BJ (cell line): ENCODE measurements at regions not wholly inside any gene's neighbourhood (a gene's known extent, or its start where the extent isn't known, plus 50 kb on each side); places are given as distances from the start of the nearest gene placed in this dataset.

ENCODE experiments used
- CTCF ChIA-PET: fragments of 350-600 bp; formaldehyde crosslinking; extraction: SDS; loops from one replicate; lab custom pipeline; 2021; ENCODE audit warnings: antibody characterized with exemption, inconsistent platforms; lab: Yijun Ruan, JAX
- POLR2A ChIA-PET: fragments of 300-600 bp; sonication (Branson Sonifier 250); formaldehyde crosslinking; extraction: SDS; loops from one replicate; lab custom pipeline; 2021; ENCODE audit warnings: antibody characterized with exemption; lab: Charles Lee
- DNase-seq: peaks from one replicate; pipeline ENCODE4 v3.0.0-alpha.2; 2011; ENCODE audit warnings: low read depth
- H3K27me3 ChIP-seq: 2 replicates; pipeline ENCODE4 v1.6.0; 2011; ENCODE audit warnings: low read length; ENCODE audit not compliant: control insufficient read depth, insufficient read depth
- H3K36me3 ChIP-seq: 2 replicates; pipeline ENCODE4 v1.5.1; 2011; ENCODE audit warnings: low read length; ENCODE audit not compliant: control insufficient read depth, insufficient read depth
- H3K4me3 ChIP-seq: 2 replicates; pipeline ENCODE4 v1.5.1; 2011; ENCODE audit warnings: low read depth, mild to moderate bottlenecking, control low read depth, low read length
- CTCF ChIP-seq: IDR thresholded peaks from 2 replicates; pipeline ENCODE4 v1.5.1; 2011; ENCODE audit warnings: low read depth, mild to moderate bottlenecking, control low read depth, inconsistent platforms, low read length, moderate library complexity; ENCODE audit not compliant: insufficient read depth

- DNase-seq = no peak
- ChIA-PET POLR2A (no interaction called here), CTCF (interaction anchor here (1.2 to 1.9 kb wide), 2 partner anchors 14 to 119 kb away, joined by 3 to 6 read pairs; no protein-coding TSS in a partner anchor)
- no peak overlapping the region for H3K4me3 ChIP-seq
- no peak for TF ChIP-seq CTCF
- no peaks in the 10 kb centered on the region for H3K36me3 ChIP-seq
- no peaks in the 10 kb centered on the region for H3K27me3 ChIP-seq
These were observed 59.7 kb upstream of the C14orf132 start for GRCh38 chr14:95979339-95980042.

- TF ChIP-seq CTCF = no peak
- no peak for DNase-seq
- Histone ChIP-seq H3K36me3 (no peaks in the 10 kb centered on the region), H3K27me3 (no peaks in the 10 kb centered on the region), H3K4me3 (no peak overlapping the region)
- CTCF ChIA-PET = interaction anchor here (1.9 kb wide), 1 partner anchor 14 kb away, joined by 6 read pairs; no protein-coding TSS in a partner anchor
- POLR2A ChIA-PET = no interaction called here
These were observed 58.8 kb upstream of the C14orf132 start for GRCh38 chr14:95980402-95980801.

- ChIA-PET CTCF (no interaction called here), POLR2A (no interaction called here)
- DNase-seq = no peak
- TF ChIP-seq CTCF = no peak
- H3K36me3 ChIP-seq = no peaks in the 10 kb centered on the region
- no peak overlapping the region for H3K4me3 ChIP-seq
- no peaks in the 10 kb centered on the region for H3K27me3 ChIP-seq
These were observed 57.2 kb upstream of the C14orf132 start for GRCh38 chr14:95981965-95982364.

GRCh38 chr14:95984206-95984605 lies 55.0 kb upstream of the C14orf132 start:
- no peak for TF ChIP-seq CTCF

More at GRCh38 chr14:95984206-95984605, 55.0 kb upstream of the C14orf132 start:
- Histone ChIP-seq H3K36me3 (no peaks in the 10 kb centered on the region), H3K4me3 (no peak overlapping the region), H3K27me3 (no peaks in the 10 kb centered on the region)
- no peak for DNase-seq
- ChIA-PET POLR2A (no interaction called here), CTCF (interaction anchor here (1.8 to 3.2 kb wide), 2 partner anchors 10 to 14 kb away, joined by 5 to 14 read pairs; no protein-coding TSS in a partner anchor)
